Mucosa of stomach (tissue), 1 donor: ENCODE measurements at regions not wholly inside any gene's neighbourhood (a gene's known extent, or its start where the extent isn't known, plus 50 kb on each side); places are given as distances from the start of the nearest gene placed in this dataset.
"Not testable (repeated sequence)": the region's sequence is repeated elsewhere in the genome, so short reads cannot be mapped to it uniquely, and the experiment has no call there.

Experiments used
- H3K27me3 ChIP-seq: one replicate; pipeline ENCODE4 v1.7.0; 2013; ENCODE audit warnings: mild to moderate bottlenecking, low read length; ENCODE audit not compliant: control insufficient read depth, insufficient read depth
- H3K36me3 ChIP-seq: one replicate; pipeline ENCODE4 v1.7.0; 2013; ENCODE audit warnings: low read length; ENCODE audit not compliant: control insufficient read depth, insufficient read depth
- H3K4me1 ChIP-seq: one replicate; pipeline ENCODE4 v1.7.0; 2013; ENCODE audit warnings: mild to moderate bottlenecking, low read length; ENCODE audit not compliant: control insufficient read depth, insufficient read depth
- H3K4me3 ChIP-seq: one replicate; pipeline ENCODE4 v1.7.0; 2013; ENCODE audit warnings: low read length
- H3K9ac ChIP-seq: one replicate; pipeline ENCODE4 v1.7.0; 2013; ENCODE audit warnings: mild to moderate bottlenecking, low read length, moderate library complexity
- H3K9me3 ChIP-seq: one replicate; pipeline ENCODE4 v1.7.0; 2013; ENCODE audit warnings: mild to moderate bottlenecking, low read length, moderate library complexity; ENCODE audit not compliant: control insufficient read depth
- donor health status: Pancreatic carcinoma.

GRCh38 chr16:54879681-54880080, 51.0 kb upstream of the IRX5 start:
- H3K9me3 ChIP-seq: no peaks in the 10 kb centered on the region
- no peaks in the 10 kb centered on the region for H3K4me1 ChIP-seq
- no peaks in the 10 kb centered on the region for H3K36me3 ChIP-seq
- H3K4me3 ChIP-seq: no peak overlapping the region
- H3K27me3 ChIP-seq: no peaks in the 10 kb centered on the region
- no peak overlapping the region for H3K9ac ChIP-seq

- Histone ChIP-seq H3K27me3 (no peaks in the 10 kb centered on the region), H3K36me3 (no peaks in the 10 kb centered on the region), H3K4me1 (no peaks in the 10 kb centered on the region), H3K9me3 (no peaks in the 10 kb centered on the region), H3K9ac (no peak overlapping the region), H3K4me3 (no peak overlapping the region)
These were observed 52.4 kb upstream of the IRX5 start for GRCh38 chr16:54878301-54878700.

- H3K4me3 ChIP-seq: no peak overlapping the region
- no peak overlapping the region for H3K9ac ChIP-seq
- no peaks in the 10 kb centered on the region for H3K4me1 ChIP-seq
- H3K36me3 ChIP-seq: no peaks in the 10 kb centered on the region
- H3K27me3 ChIP-seq: no peaks in the 10 kb centered on the region
- H3K9me3 ChIP-seq: no peaks in the 10 kb centered on the region
These were observed 55.2 kb upstream of the IRX5 start for GRCh38 chr16:54875443-54875842.

GRCh38 chr16:54873716-54874373, 56.8 kb upstream of the IRX5 start:
- not testable (repeated sequence) for H3K9me3 ChIP-seq, H3K4me1 ChIP-seq

GRCh38 chr16:54873071-54873470, 57.6 kb upstream of the IRX5 start:
- no peak overlapping the region for H3K9ac ChIP-seq
- no peak overlapping the region for H3K4me3 ChIP-seq
- H3K4me1 ChIP-seq: no peaks in the 10 kb centered on the region
- no peaks in the 10 kb centered on the region for H3K9me3 ChIP-seq
- H3K27me3 ChIP-seq: no peaks in the 10 kb centered on the region
- H3K36me3 ChIP-seq: no peaks in the 10 kb centered on the region

More at GRCh38 chr16:54873716-54874373, 56.8 kb upstream of the IRX5 start:
- not testable (repeated sequence) for H3K9ac ChIP-seq, H3K4me3 ChIP-seq, H3K36me3 ChIP-seq, H3K27me3 ChIP-seq

GRCh38 chr16:54870151-54870550, 60.5 kb upstream of the IRX5 start:
- Histone ChIP-seq H3K9me3 (no peaks in the 10 kb centered on the region), H3K27me3 (no peaks in the 10 kb centered on the region), H3K9ac (no peak overlapping the region), H3K4me3 (no peak overlapping the region), H3K36me3 (no peaks in the 10 kb centered on the region), H3K4me1 (no peaks in the 10 kb centered on the region)

GRCh38 chr16:54867302-54867832, 63.3 kb upstream of the IRX5 start:
- Histone ChIP-seq H3K9ac (no peak overlapping the region), H3K4me3 (no peak overlapping the region)

GRCh38 chr16:54862529-54862928, 68.1 kb upstream of the IRX5 start:
- Histone ChIP-seq H3K36me3 (no peaks in the 10 kb centered on the region), H3K4me1 (no peaks in the 10 kb centered on the region), H3K9ac (no peak overlapping the region), H3K4me3 (no peak overlapping the region), H3K9me3 (no peaks in the 10 kb centered on the region), H3K27me3 (no peaks in the 10 kb centered on the region)

More at GRCh38 chr16:54867302-54867832, 63.3 kb upstream of the IRX5 start:
- Histone ChIP-seq H3K36me3 (no peaks in the 10 kb centered on the region), H3K9me3 (no peaks in the 10 kb centered on the region), H3K27me3 (no peaks in the 10 kb centered on the region), H3K4me1 (no peaks in the 10 kb centered on the region)

GRCh38 chr16:54856871-54857270, 73.8 kb upstream of the IRX5 start:
- H3K4me3 ChIP-seq: no peak overlapping the region
- no peaks in the 10 kb centered on the region for H3K36me3 ChIP-seq
- H3K27me3 ChIP-seq: no peaks in the 10 kb centered on the region
- no peaks in the 10 kb centered on the region for H3K9me3 ChIP-seq
- H3K4me1 ChIP-seq: no peaks in the 10 kb centered on the region
- H3K9ac ChIP-seq: no peak overlapping the region

GRCh38 chr16:54847609-54848008, 83.1 kb upstream of the IRX5 start:
- H3K9ac ChIP-seq: no peak overlapping the region
- no peak overlapping the region for H3K4me3 ChIP-seq
- no peaks in the 10 kb centered on the region for H3K9me3 ChIP-seq
- H3K4me1 ChIP-seq: peaks cover 4% of the 10 kb centered on the region
- H3K36me3 ChIP-seq: no peaks in the 10 kb centered on the region
- no peaks in the 10 kb centered on the region for H3K27me3 ChIP-seq

- H3K9me3 ChIP-seq: no peaks in the 10 kb centered on the region
- no peak overlapping the region for H3K9ac ChIP-seq
- no peak overlapping the region for H3K4me3 ChIP-seq
- H3K27me3 ChIP-seq: no peaks in the 10 kb centered on the region
- no peaks in the 10 kb centered on the region for H3K36me3 ChIP-seq
- H3K4me1 ChIP-seq: peaks cover 4% of the 10 kb centered on the region
These were observed 83.5 kb upstream of the IRX5 start for GRCh38 chr16:54847207-54847606.

GRCh38 chr16:54846766-54847165, 83.9 kb upstream of the IRX5 start:
- Histone ChIP-seq H3K4me1 (peaks cover 4% of the 10 kb centered on the region), H3K9me3 (no peaks in the 10 kb centered on the region), H3K9ac (no peak overlapping the region), H3K27me3 (no peaks in the 10 kb centered on the region), H3K4me3 (no peak overlapping the region), H3K36me3 (no peaks in the 10 kb centered on the region)

GRCh38 chr16:54843424-54843750, 87.3 kb upstream of the IRX5 start:
- H3K27me3 ChIP-seq: no peaks in the 10 kb centered on the region
- H3K4me3 ChIP-seq: no peak overlapping the region
- no peaks in the 10 kb centered on the region for H3K9me3 ChIP-seq
- no peaks in the 10 kb centered on the region for H3K36me3 ChIP-seq
- H3K4me1 ChIP-seq: peaks cover 4% of the 10 kb centered on the region
- no peak overlapping the region for H3K9ac ChIP-seq
